ENCODE measurements at regions not wholly inside any gene's neighbourhood (a gene's known extent, or its start where the extent isn't known, plus 50 kb on each side); places are given as distances from the start of the nearest gene placed in this dataset.

DNA sequence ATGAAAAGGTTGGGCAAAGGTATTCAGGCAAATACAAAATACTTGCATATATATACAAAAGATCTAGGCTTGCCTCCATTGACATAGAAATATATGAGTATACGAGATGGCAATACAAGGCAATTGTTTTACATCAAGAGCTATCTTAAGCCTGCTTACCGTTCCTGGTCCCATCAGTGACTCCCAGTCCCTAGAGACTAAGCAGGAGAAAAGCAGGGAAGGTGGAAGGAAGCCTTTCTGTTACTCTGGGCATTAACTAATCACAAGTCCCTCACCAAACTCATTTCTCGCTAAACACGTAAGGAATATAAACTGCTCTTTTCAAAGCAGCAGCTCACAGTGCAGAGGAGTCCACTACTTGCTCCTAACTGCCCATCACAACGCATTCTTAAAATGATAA is 125.2 kb downstream of the ZNF608 start:
- TF ChIP-seq, protein P1, sequence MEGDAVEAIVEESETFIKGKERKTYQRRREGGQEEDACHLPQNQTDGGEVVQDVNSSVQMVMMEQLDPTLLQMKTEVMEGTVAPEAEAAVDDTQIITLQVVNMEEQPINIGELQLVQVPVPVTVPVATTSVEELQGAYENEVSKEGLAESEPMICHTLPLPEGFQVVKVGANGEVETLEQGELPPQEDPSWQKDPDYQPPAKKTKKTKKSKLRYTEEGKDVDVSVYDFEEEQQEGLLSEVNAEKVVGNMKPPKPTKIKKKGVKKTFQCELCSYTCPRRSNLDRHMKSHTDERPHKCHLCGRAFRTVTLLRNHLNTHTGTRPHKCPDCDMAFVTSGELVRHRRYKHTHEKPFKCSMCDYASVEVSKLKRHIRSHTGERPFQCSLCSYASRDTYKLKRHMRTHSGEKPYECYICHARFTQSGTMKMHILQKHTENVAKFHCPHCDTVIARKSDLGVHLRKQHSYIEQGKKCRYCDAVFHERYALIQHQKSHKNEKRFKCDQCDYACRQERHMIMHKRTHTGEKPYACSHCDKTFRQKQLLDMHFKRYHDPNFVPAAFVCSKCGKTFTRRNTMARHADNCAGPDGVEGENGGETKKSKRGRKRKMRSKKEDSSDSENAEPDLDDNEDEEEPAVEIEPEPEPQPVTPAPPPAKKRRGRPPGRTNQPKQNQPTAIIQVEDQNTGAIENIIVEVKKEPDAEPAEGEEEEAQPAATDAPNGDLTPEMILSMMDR (IDR thresholded peaks at IDR 0.05), result no peak
- TF ChIP-seq POLR2A (IDR thresholded peaks at IDR 0.05), result no peak

Data from thyroid gland (tissue), 4 donors.